ENCODE measurements at regions not wholly inside any gene's neighbourhood (a gene's known extent, or its start where the extent isn't known, plus 50 kb on each side); places are given as distances from the start of the nearest gene placed in this dataset.

DNA sequence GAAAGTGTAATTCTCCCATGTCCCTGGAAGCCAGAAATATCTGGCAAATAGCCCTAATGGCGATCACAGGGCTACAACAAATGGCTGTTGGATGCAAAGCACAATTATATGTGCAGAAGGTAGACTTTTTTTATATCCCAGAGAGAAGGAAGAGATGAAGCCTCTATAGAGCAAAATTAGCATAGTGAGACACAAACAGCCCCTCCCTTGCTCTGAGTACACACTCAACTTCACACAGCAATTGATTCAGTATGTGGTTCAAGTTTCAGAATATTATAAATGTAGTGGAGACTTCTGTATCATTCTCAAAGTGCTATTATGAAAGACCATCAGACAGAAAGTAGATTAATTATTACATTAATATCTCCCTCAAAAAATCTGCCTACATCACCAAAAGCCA, 246.5 kb upstream of the TBX18 start:
- CTCF ChIA-PET = no interaction called here
- no peak overlapping the region for H3K27ac Mint-ChIP-seq
- no peaks in the 10 kb centered on the region for H4K20me1 ChIP-seq (ENCODE audit: control insufficient read depth, insufficient read depth, low read length, poor library complexity, severe bottlenecking)
- H3K27me3 ChIP-seq (replicated peaks in 1 of 4; ENCODE audit: control extremely low read depth in 1 of 4, control insufficient read depth in 3 of 4, insufficient read depth in 4 of 4, low read length in 3 of 4) = no peaks in the 10 kb centered on the region
- no peak for DNase-seq
- H3K4me1 Mint-ChIP-seq = no peaks in the 10 kb centered on the region
- no peaks in the 10 kb centered on the region for H3K9me3 ChIP-seq (ENCODE audit: control extremely low read depth in 1 of 3, control insufficient read depth in 2 of 3, insufficient read depth in 1 of 3, low read length in 2 of 3)
- intact Hi-C loops (cut with micrococcal nuclease) = no loop called here
- H3K27me3 Mint-ChIP-seq = peaks cover 1% of the 10 kb centered on the region
- no peaks in the 10 kb centered on the region for H3K36me3 ChIP-seq (replicated peaks in 1 of 2; ENCODE audit: control extremely low read depth in 1 of 2, control insufficient read depth in 1 of 2, extremely low read depth in 1 of 2, insufficient read depth in 2 of 2, low read length in 1 of 2)
- no peaks in the 10 kb centered on the region for H3K79me2 ChIP-seq (ENCODE audit: control insufficient read depth, insufficient read depth, low read length)
- TF ChIP-seq, protein P1, sequence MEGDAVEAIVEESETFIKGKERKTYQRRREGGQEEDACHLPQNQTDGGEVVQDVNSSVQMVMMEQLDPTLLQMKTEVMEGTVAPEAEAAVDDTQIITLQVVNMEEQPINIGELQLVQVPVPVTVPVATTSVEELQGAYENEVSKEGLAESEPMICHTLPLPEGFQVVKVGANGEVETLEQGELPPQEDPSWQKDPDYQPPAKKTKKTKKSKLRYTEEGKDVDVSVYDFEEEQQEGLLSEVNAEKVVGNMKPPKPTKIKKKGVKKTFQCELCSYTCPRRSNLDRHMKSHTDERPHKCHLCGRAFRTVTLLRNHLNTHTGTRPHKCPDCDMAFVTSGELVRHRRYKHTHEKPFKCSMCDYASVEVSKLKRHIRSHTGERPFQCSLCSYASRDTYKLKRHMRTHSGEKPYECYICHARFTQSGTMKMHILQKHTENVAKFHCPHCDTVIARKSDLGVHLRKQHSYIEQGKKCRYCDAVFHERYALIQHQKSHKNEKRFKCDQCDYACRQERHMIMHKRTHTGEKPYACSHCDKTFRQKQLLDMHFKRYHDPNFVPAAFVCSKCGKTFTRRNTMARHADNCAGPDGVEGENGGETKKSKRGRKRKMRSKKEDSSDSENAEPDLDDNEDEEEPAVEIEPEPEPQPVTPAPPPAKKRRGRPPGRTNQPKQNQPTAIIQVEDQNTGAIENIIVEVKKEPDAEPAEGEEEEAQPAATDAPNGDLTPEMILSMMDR (IDR thresholded peaks at IDR 0.05) = no peak
- no peak for TF ChIP-seq EZH2 (IDR thresholded peaks at IDR 0.05; ENCODE audit: borderline replicate concordance, insufficient read depth, low read depth, low read length, poor library complexity, severe bottlenecking)
- POLR2A ChIA-PET = no interaction called here
- no peak overlapping the region for H2AFZ ChIP-seq (ENCODE audit: insufficient read depth, low read depth, low read length, poor library complexity, severe bottlenecking)
- ATAC-seq (ENCODE audit: low read depth) = no peak
- H3K4me1 ChIP-seq (ENCODE audit: control insufficient read depth in 2 of 2, insufficient read depth in 2 of 2, low read length in 2 of 2) = no peaks in the 10 kb centered on the region
- no peak overlapping the region for H3K4me3 ChIP-seq (ENCODE audit: control extremely low read depth in 1 of 5, extremely low read depth in 1 of 5, insufficient read depth in 1 of 5, low read depth in 2 of 5, low read length in 4 of 5)
- H3K4me3 Mint-ChIP-seq = no peak overlapping the region
- no peak overlapping the region for H3K27ac ChIP-seq (ENCODE audit: low read length in 2 of 2)
- WGBS (ENCODE audit: insufficient coverage) = no CpG with 5 or more reads among the region's 1 CpG
- no peaks in the 10 kb centered on the region for H3K9me3 Mint-ChIP-seq (ENCODE audit: insufficient read depth)
- no peak overlapping the region for H3K4me2 ChIP-seq (replicated peaks; ENCODE audit: low read depth, low read length, poor library complexity, severe bottlenecking)
- H3K9ac ChIP-seq (ENCODE audit: low read length) = no peak overlapping the region

DNA sequence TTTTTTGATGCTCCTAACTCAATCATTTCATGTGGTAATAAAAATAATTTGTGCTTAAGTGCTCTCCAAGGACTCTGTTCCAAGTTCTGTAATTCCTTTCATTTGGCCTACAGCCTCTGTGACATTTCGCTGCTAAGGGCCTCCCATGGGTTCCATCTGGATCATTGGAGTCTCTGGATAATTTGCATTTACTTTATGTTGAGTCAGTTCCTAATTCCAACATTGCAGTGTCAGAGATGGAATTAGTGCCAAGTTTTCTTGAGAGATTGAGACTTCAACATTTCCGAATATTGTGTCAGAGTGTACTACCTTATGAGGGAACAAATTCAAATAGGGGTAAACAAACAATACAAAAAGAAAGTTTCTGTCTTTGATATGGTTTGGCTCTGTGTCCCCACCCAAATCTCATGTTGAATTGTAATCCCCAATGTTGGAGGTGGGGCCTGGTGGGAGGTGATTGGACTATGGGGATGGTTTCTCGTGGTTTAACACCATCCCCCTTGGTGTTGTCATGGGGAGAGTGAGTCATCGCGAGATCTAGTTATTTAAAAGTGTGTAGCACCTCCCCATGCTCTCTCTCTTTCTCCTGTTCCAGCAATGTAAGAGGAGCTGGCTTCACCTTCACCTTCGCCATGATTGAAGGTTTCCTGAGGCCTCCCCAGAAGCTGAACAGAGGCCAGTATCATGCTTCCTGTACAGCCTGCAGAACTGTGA, 244.1 kb upstream of the TBX18 start:
- no peak overlapping the region for H2AFZ ChIP-seq (ENCODE audit: insufficient read depth, low read depth, low read length, poor library complexity, severe bottlenecking)
- ChIA-PET CTCF (no interaction called here), POLR2A (no interaction called here)
- H3K27ac ChIP-seq (ENCODE audit: low read length in 2 of 2) = no peak overlapping the region
- H3K27me3 ChIP-seq (replicated peaks in 1 of 4; ENCODE audit: control extremely low read depth in 1 of 4, control insufficient read depth in 3 of 4, insufficient read depth in 4 of 4, low read length in 3 of 4) = no peaks in the 10 kb centered on the region
- H3K4me3 ChIP-seq (ENCODE audit: control extremely low read depth in 1 of 5, extremely low read depth in 1 of 5, insufficient read depth in 1 of 5, low read depth in 2 of 5, low read length in 4 of 5) = no peak overlapping the region
- no peak overlapping the region for H3K4me2 ChIP-seq (replicated peaks; ENCODE audit: low read depth, low read length, poor library complexity, severe bottlenecking)
- no peaks in the 10 kb centered on the region for H3K79me2 ChIP-seq (ENCODE audit: control insufficient read depth, insufficient read depth, low read length)
- H3K4me1 ChIP-seq (ENCODE audit: control insufficient read depth in 2 of 2, insufficient read depth in 2 of 2, low read length in 2 of 2) = no peaks in the 10 kb centered on the region
- Mint-ChIP-seq H3K9me3 (ENCODE audit: insufficient read depth) (peaks cover 3% of the 10 kb centered on the region), H3K27ac (no peak overlapping the region), H3K27me3 (no peaks in the 10 kb centered on the region), H3K4me1 (no peaks in the 10 kb centered on the region), H3K4me3 (no peak overlapping the region)
- TF ChIP-seq, protein P1 (IDR thresholded peaks at IDR 0.05) = no peak
- TF ChIP-seq EZH2 (IDR thresholded peaks at IDR 0.05; ENCODE audit: borderline replicate concordance, insufficient read depth, low read depth, low read length, poor library complexity, severe bottlenecking) = no peak
- DNase-seq (no peak), ATAC-seq (ENCODE audit: low read depth) (no peak)
- H3K9me3 ChIP-seq (ENCODE audit: control extremely low read depth in 1 of 3, control insufficient read depth in 2 of 3, insufficient read depth in 1 of 3, low read length in 2 of 3) = no peaks in the 10 kb centered on the region
- H3K36me3 ChIP-seq (replicated peaks in 1 of 2; ENCODE audit: control extremely low read depth in 1 of 2, control insufficient read depth in 1 of 2, extremely low read depth in 1 of 2, insufficient read depth in 2 of 2, low read length in 1 of 2) = no peaks in the 10 kb centered on the region
- no CpG with 5 or more reads among the region's 6 CpGs for WGBS (ENCODE audit: insufficient coverage)
- H3K9ac ChIP-seq (ENCODE audit: low read length) = no peak overlapping the region
- H4K20me1 ChIP-seq (ENCODE audit: control insufficient read depth, insufficient read depth, low read length, poor library complexity, severe bottlenecking) = no peaks in the 10 kb centered on the region
- intact Hi-C loops (cut with micrococcal nuclease) = no loop called here

All from B cell (primary cell).